Naive B cell (primary cell): ENCODE measurements at regions not wholly inside any gene's neighbourhood (a gene's known extent, or its start where the extent isn't known, plus 50 kb on each side); places are given as distances from the start of the nearest gene placed in this dataset.

ENCODE experiments used
- ATAC-seq, 2 donors: fragments of 150-1000 bp; cut with Tn5 transposase; 2 replicates each; pipeline ENCODE4 v1.10.0; 2021; ENCODE audit warnings: low read depth in 2 of 2, mild to moderate bottlenecking in 2 of 2, moderate library complexity in 2 of 2
- DNase-seq: peaks from one replicate; pipeline ENCODE4 v3.0.0; 2022
- H3K27ac Mint-ChIP-seq, 6 donors: one replicate each; pipeline ENCODE4 v1.8.0; 2020 to 2022; ENCODE audit warnings: mild to moderate bottlenecking in 6 of 6, mixed read lengths in 6 of 6, moderate library complexity in 5 of 6, inconsistent platforms in 2 of 6
- H3K27me3 Mint-ChIP-seq, 3 donors: one replicate each; pipeline ENCODE4 v1.8.0; 2021 to 2022; ENCODE audit warnings: mixed read lengths in 3 of 3, mild to moderate bottlenecking in 1 of 3
- H3K36me3 Mint-ChIP-seq, 2 donors: one replicate each; pipeline ENCODE4 v1.8.0; 2020 to 2022; ENCODE audit warnings: mixed read lengths in 2 of 2, inconsistent platforms in 1 of 2, mild to moderate bottlenecking in 1 of 2
- H3K4me1 Mint-ChIP-seq, 3 donors: one replicate each; pipeline ENCODE4 v1.8.0; 2020 to 2022; ENCODE audit warnings: mixed read lengths in 3 of 3, inconsistent platforms in 1 of 3, mild to moderate bottlenecking in 1 of 3, moderate library complexity in 1 of 3
- H3K4me3 Mint-ChIP-seq, 8 donors: one replicate each; pipeline ENCODE4 v1.8.0; 2020 to 2022; ENCODE audit warnings: mild to moderate bottlenecking in 8 of 8, mixed read lengths in 8 of 8, moderate library complexity in 8 of 8, inconsistent platforms in 2 of 8
- H3K9me3 Mint-ChIP-seq, 7 donors: one replicate each; pipeline ENCODE4 v1.8.0; 2020 to 2022; ENCODE audit warnings: mixed read lengths in 7 of 7, mild to moderate bottlenecking in 5 of 7, inconsistent platforms in 2 of 7, moderate library complexity in 1 of 7

DNA sequence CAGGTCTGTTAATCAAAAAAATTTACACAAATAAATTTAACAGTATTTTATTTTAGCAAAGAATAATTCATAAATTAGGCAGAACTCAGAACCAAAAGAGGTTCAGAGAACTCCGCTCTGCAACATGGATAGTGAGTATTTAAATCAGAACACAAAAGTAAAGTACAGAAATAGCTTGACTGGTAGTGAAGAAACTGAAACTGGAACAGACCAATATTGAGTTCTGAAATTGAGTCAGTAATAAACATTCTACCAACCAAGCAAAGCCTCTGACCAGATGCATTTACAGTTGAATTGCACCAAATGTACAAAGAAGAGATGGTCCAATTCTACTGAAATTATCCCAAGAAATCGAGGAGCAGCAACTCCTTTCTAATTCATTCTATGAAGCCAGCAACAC lies 1542.8 kb downstream of the EFNA5 start:
- H3K4me1 Mint-ChIP-seq: no peaks in the 10 kb centered on the region
- H3K4me3 Mint-ChIP-seq: no peak overlapping the region
- H3K27ac Mint-ChIP-seq: no peak overlapping the region
- no peaks in the 10 kb centered on the region for H3K27me3 Mint-ChIP-seq
- peaks cover 0 to 4% (median 1%) of the 10 kb centered on the region in 7 donors for H3K9me3 Mint-ChIP-seq
- no peak for ATAC-seq
- DNase-seq: no peak
- no peaks in the 10 kb centered on the region for H3K36me3 Mint-ChIP-seq

- Mint-ChIP-seq H3K9me3 (peaks cover 0 to 4% (median 1%) of the 10 kb centered on the region in 7 donors), H3K27ac (no peak overlapping the region), H3K27me3 (no peaks in the 10 kb centered on the region), H3K4me3 (no peak overlapping the region), H3K4me1 (no peaks in the 10 kb centered on the region), H3K36me3 (no peaks in the 10 kb centered on the region)
- no peak for DNase-seq
- ATAC-seq: no peak
Measured at GRCh38 chr5:106127341-106127781, 1543.4 kb downstream of the EFNA5 start.

DNA sequence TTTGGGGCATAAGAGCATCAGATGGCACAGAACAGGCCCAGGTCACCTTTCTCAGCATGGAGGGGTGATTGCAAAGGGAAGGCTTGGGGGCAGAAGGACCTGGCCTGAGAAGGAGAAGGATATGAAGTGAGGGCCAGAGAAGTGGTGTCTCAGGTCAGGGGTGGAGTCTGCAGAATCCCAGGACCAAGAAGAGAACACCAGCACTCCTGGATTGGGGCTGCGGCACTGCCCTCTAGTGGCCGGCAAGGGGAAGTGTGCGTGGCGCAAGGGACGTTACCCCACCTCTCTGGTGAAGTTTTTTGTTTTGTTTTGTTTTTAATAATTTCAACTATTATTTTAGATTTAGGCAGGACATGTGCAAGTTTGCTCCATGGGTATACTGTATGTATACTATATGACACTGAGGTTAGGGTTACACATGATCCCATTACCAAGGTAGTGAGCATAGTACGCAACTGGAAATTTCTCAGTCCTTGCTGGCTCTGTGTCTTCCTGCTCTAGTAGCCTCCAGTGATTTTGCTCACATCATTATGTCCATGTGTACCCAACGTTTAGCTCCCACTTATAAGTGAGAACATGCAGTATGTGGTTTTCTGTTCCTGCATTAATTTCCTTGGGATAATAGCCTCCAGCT lies 1548.6 kb downstream of the EFNA5 start:
- H3K27ac Mint-ChIP-seq: peak overlapping the region in 1 of 6 donors; percentile 92
- no peaks in the 10 kb centered on the region for H3K4me1 Mint-ChIP-seq
- H3K27me3 Mint-ChIP-seq: no peaks in the 10 kb centered on the region
- H3K4me3 Mint-ChIP-seq: no peak overlapping the region
- no peak for DNase-seq
- ATAC-seq: no peak
- H3K36me3 Mint-ChIP-seq: no peaks in the 10 kb centered on the region
- peaks cover 0 to 11% (median 4%) of the 10 kb centered on the region in 7 donors for H3K9me3 Mint-ChIP-seq

DNA sequence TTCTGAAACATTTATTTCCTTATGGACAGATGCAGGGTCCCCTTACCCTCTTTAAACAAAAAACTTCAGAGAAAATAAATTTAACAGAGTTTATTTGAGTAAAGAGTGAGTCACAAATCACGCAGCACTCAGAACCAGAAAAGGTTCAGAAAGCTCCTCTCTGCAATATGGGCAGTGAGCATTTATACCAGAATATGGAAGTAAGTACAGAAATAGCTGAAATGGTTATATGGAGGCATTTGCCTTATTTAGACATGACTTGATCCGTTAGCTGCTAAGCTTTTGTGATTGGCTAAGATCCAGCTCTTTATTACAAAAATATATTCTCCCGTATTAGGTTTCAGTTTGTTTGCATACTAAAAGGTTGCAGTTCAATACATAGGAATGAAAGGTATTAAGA lies 1554.1 kb downstream of the EFNA5 start:
- Mint-ChIP-seq H3K27ac (no peak overlapping the region), H3K9me3 (peaks cover 0 to 15% (median 7%) of the 10 kb centered on the region in 7 donors), H3K36me3 (no peaks in the 10 kb centered on the region), H3K27me3 (no peaks in the 10 kb centered on the region), H3K4me3 (no peak overlapping the region), H3K4me1 (no peaks in the 10 kb centered on the region)
- ATAC-seq (no peak), DNase-seq (no peak)

DNA sequence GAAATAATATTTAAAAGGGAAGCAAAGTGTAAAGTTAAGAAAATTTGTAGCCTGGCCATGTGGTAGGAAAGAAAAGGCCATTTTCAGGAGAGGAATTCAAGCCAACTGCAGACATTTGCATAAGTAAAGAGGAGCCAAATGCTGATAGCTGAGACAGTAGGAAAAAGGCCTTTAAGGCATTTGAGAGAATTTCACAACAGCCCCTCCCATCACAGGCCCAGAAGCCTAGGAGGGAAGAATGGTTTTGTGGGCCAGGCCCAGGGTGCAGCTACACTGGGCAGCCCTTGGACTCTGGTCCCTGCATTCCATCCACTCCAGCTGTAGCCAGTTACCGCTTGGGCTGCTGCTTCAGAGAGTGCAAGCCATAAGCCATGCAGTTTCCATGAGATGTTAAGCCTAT lies 1556.8 kb downstream of the EFNA5 start:
- Mint-ChIP-seq H3K4me1 (no peaks in the 10 kb centered on the region), H3K9me3 (peaks cover 0 to 15% (median 5%) of the 10 kb centered on the region in 7 donors), H3K4me3 (no peak overlapping the region), H3K27me3 (no peaks in the 10 kb centered on the region), H3K36me3 (no peaks in the 10 kb centered on the region), H3K27ac (no peak overlapping the region)
- no peak for DNase-seq
- ATAC-seq: no peak

GRCh38 chr5:106106384-106106783 lies 1564.4 kb downstream of the EFNA5 start:
- H3K27me3 Mint-ChIP-seq: no peaks in the 10 kb centered on the region
- no peaks in the 10 kb centered on the region for H3K36me3 Mint-ChIP-seq
- no peaks in the 10 kb centered on the region for H3K9me3 Mint-ChIP-seq
- H3K4me3 Mint-ChIP-seq: no peak overlapping the region
- DNase-seq (no peak), ATAC-seq (no peak)
- no peaks in the 10 kb centered on the region for H3K4me1 Mint-ChIP-seq
- no peak overlapping the region for H3K27ac Mint-ChIP-seq

- DNase-seq (no peak), ATAC-seq (no peak)
- Mint-ChIP-seq H3K36me3 (no peaks in the 10 kb centered on the region), H3K27me3 (no peaks in the 10 kb centered on the region), H3K27ac (no peak overlapping the region), H3K4me3 (no peak overlapping the region), H3K4me1 (no peaks in the 10 kb centered on the region), H3K9me3 (peaks cover 0 to 1% (median 0%) of the 10 kb centered on the region in 7 donors)
Measured at GRCh38 chr5:106097340-106097739, 1573.4 kb downstream of the EFNA5 start.

DNA sequence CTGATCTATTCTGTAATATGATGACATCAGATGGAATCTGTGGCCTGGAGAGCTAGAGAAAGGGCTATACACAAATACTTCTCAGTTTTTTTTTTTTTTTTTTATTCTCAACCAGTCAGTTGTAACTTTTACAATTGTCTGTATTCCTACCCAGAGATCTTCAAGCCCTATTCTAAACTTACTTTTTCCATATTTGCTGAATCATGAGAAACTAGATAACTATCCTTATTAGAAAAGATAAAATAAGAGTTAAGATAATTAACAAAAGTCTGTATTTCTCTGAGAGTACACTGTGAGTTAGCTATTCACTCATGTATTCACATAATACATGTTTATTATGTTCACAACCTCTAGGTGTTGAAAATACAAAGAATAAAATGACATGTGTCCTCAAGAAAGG lies 1575.9 kb downstream of the EFNA5 start:
- ATAC-seq: no peak
- Mint-ChIP-seq H3K9me3 (peaks cover 0 to 2% (median 0%) of the 10 kb centered on the region in 7 donors), H3K27ac (no peak overlapping the region), H3K4me3 (no peak overlapping the region), H3K36me3 (no peaks in the 10 kb centered on the region), H3K27me3 (no peaks in the 10 kb centered on the region), H3K4me1 (no peaks in the 10 kb centered on the region)
- DNase-seq: no peak

- Mint-ChIP-seq H3K36me3 (no peaks in the 10 kb centered on the region), H3K4me3 (no peak overlapping the region), H3K4me1 (no peaks in the 10 kb centered on the region), H3K27ac (no peak overlapping the region), H3K9me3 (peaks cover 0 to 4% (median 0%) of the 10 kb centered on the region in 7 donors), H3K27me3 (no peaks in the 10 kb centered on the region)
- DNase-seq: no peak
- no peak for ATAC-seq
Measured at GRCh38 chr5:106094204-106094607, 1576.5 kb downstream of the EFNA5 start.

- DNase-seq (no peak), ATAC-seq (no peak)
- no peak overlapping the region for H3K27ac Mint-ChIP-seq
- H3K4me3 Mint-ChIP-seq: no peak overlapping the region
- no peaks in the 10 kb centered on the region for H3K36me3 Mint-ChIP-seq
- H3K4me1 Mint-ChIP-seq: no peaks in the 10 kb centered on the region
- no peaks in the 10 kb centered on the region for H3K27me3 Mint-ChIP-seq
- peaks cover 0 to 4% (median 0%) of the 10 kb centered on the region in 7 donors for H3K9me3 Mint-ChIP-seq
Measured at GRCh38 chr5:106093134-106093533, 1577.6 kb downstream of the EFNA5 start.

- Mint-ChIP-seq H3K9me3 (peaks cover 0 to 4% (median 0%) of the 10 kb centered on the region in 7 donors), H3K27ac (no peak overlapping the region), H3K4me3 (no peak overlapping the region), H3K27me3 (no peaks in the 10 kb centered on the region), H3K4me1 (no peaks in the 10 kb centered on the region), H3K36me3 (no peaks in the 10 kb centered on the region)
- ATAC-seq: no peak
- DNase-seq: no peak
Measured at GRCh38 chr5:106092455-106092854, 1578.3 kb downstream of the EFNA5 start.

DNA sequence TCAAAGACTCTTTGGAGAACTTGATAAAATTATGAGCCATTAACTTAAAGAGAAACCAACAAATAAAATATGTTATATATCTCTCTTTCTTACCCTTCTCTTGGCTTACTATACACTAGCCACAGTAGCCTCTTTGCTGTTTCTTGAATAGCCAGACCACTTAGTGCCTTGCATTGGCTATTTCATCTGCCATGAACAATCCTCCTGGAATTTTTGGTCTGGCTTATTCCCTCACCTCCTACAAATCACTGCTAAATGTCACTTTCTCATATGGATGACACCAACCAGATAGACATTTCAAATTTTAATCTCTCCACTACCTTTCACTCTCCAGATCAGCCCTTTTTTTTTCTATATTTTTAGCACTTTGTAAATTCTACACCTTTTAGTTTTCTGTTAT lies 1581.7 kb downstream of the EFNA5 start:
- no peaks in the 10 kb centered on the region for H3K27me3 Mint-ChIP-seq
- H3K4me3 Mint-ChIP-seq: no peak overlapping the region
- ATAC-seq: no peak
- H3K36me3 Mint-ChIP-seq: no peaks in the 10 kb centered on the region
- H3K27ac Mint-ChIP-seq: no peak overlapping the region
- DNase-seq: no peak
- peaks cover 0 to 5% (median 0%) of the 10 kb centered on the region in 7 donors for H3K9me3 Mint-ChIP-seq
- no peaks in the 10 kb centered on the region for H3K4me1 Mint-ChIP-seq

GRCh38 chr5:106088462-106088861 lies 1582.3 kb downstream of the EFNA5 start:
- DNase-seq (no peak), ATAC-seq (no peak)
- no peaks in the 10 kb centered on the region for H3K27me3 Mint-ChIP-seq
- no peak overlapping the region for H3K4me3 Mint-ChIP-seq
- H3K9me3 Mint-ChIP-seq: peaks cover 0 to 5% (median 0%) of the 10 kb centered on the region in 7 donors
- no peak overlapping the region for H3K27ac Mint-ChIP-seq
- no peaks in the 10 kb centered on the region for H3K36me3 Mint-ChIP-seq
- no peaks in the 10 kb centered on the region for H3K4me1 Mint-ChIP-seq

- DNase-seq (no peak), ATAC-seq (no peak)
- Mint-ChIP-seq H3K27me3 (no peaks in the 10 kb centered on the region), H3K9me3 (peaks cover 0 to 5% (median 0%) of the 10 kb centered on the region in 7 donors), H3K36me3 (no peaks in the 10 kb centered on the region), H3K4me1 (no peaks in the 10 kb centered on the region), H3K4me3 (no peak overlapping the region), H3K27ac (no peak overlapping the region)
Measured at GRCh38 chr5:106086352-106086751, 1584.4 kb downstream of the EFNA5 start.

DNA sequence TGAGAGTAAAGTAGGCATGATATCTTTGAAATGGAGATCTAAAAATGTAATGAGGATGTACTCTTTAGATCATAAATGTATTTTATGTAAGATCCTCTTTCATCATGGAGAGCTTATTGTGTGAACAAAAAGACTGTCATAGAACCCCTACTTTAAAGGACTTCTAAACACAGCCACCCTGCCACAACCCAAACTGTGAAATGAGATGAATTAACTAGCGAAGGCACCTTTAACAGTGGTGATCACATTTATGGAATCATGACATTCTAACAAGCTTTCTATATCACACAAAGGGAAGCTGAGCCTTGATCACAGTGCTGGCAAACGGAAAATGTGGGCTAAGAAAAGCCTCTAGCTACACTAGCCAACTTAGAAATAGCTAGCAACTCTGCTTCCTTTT lies 1585.2 kb downstream of the EFNA5 start:
- H3K4me3 Mint-ChIP-seq: no peak overlapping the region
- no peak for DNase-seq
- H3K36me3 Mint-ChIP-seq: no peaks in the 10 kb centered on the region
- no peak overlapping the region for H3K27ac Mint-ChIP-seq
- no peaks in the 10 kb centered on the region for H3K27me3 Mint-ChIP-seq
- H3K9me3 Mint-ChIP-seq: peaks cover 0 to 5% (median 0%) of the 10 kb centered on the region in 7 donors
- H3K4me1 Mint-ChIP-seq: no peaks in the 10 kb centered on the region
- no peak for ATAC-seq
